HEK293 (cell line): ENCODE measurements at regions not wholly inside any gene's neighbourhood (a gene's known extent, or its start where the extent isn't known, plus 50 kb on each side); places are given as distances from the start of the nearest gene placed in this dataset.
A peak's percentile ranks its signal among the peaks of the same experiment; 100 is the strongest.

Source experiments
- CTCF ChIA-PET: fragments of 350-600 bp; formaldehyde crosslinking; extraction: SDS; loops from one replicate; lab custom pipeline; 2021; ENCODE audit warnings: antibody characterized with exemption; lab: Yijun Ruan, JAX
- POLR2A ChIA-PET: fragments of 300-600 bp; formaldehyde crosslinking; extraction: SDS; loops from one replicate; lab custom pipeline; 2020; ENCODE audit warnings: antibody characterized with exemption, inconsistent platforms; lab: Yijun Ruan, JAX
- H3K27ac ChIP-seq: fragments of 200-500 bp; sonication (Bioruptor generic); 2 replicates; pipeline ENCODE4 v1.5.1; 2014; ENCODE audit warnings: low read depth, low read length, control low read depth, inconsistent platforms; ENCODE audit errors: extremely low read depth
- H3K36me3 ChIP-seq, 2 experiments: fragments of 200-500 bp in 1 of 2; sonication (Bioruptor generic) in 1 of 2; 1 replicate in 1 of 2; 2 replicates in 1 of 2; pipeline ENCODE4 v1.5.1; 2014 to 2017; ENCODE audit warnings: inconsistent platforms in 2 of 2, low read length in 2 of 2; ENCODE audit not compliant: control insufficient read depth in 2 of 2, insufficient read depth in 1 of 2
- H3K4me1 ChIP-seq: fragments of 200-500 bp; sonication (Bioruptor generic); 2 replicates; pipeline ENCODE4 v1.5.1; 2014; ENCODE audit warnings: mild to moderate bottlenecking, low read length, inconsistent platforms; ENCODE audit not compliant: control insufficient read depth, insufficient read depth
- H3K4me3 ChIP-seq: 2 replicates; pipeline ENCODE4 v1.5.1; 2011; ENCODE audit warnings: low read depth, mild to moderate bottlenecking, control low read depth, low read length, moderate library complexity
- H3K9me3 ChIP-seq: fragments of 200-500 bp; sonication (Bioruptor generic); 2 replicates; pipeline ENCODE4 v1.5.1; 2014; ENCODE audit warnings: low read depth, low read length, inconsistent platforms; ENCODE audit not compliant: control insufficient read depth, insufficient read depth
- BCL11B ChIP-seq: fragments of 450-650 bp; formaldehyde crosslinking; IDR thresholded peaks from 2 replicates; pipeline ENCODE4 v1.5.1; 2016; ENCODE audit warnings: low read depth, missing biosample characterization, missing genetic modification characterization
- GLIS2 ChIP-seq: fragments of 450-650 bp; formaldehyde crosslinking; IDR thresholded peaks from 2 replicates; pipeline ENCODE4 v1.5.1; 2016; ENCODE audit warnings: missing biosample characterization, missing genetic modification characterization
- KLF8 ChIP-seq: fragments of 450-650 bp; formaldehyde crosslinking; IDR thresholded peaks from 2 replicates; pipeline ENCODE4 v1.5.1; 2016; ENCODE audit warnings: missing biosample characterization, missing genetic modification characterization
- MEIS1 ChIP-seq: sonication (generic); formaldehyde crosslinking; IDR thresholded peaks from 2 replicates; pipeline ENCODE4 v1.8.1; 2022; ENCODE audit warnings: missing genetic modification reagents, mild to moderate bottlenecking, borderline replicate concordance
- PRDM1 ChIP-seq: fragments of 450-650 bp; formaldehyde crosslinking; IDR thresholded peaks from 2 replicates; pipeline ENCODE4; 2016; ENCODE audit warnings: missing biosample characterization, missing genetic modification characterization
- SCRT1 ChIP-seq: fragments of 450-650 bp; formaldehyde crosslinking; IDR thresholded peaks from 2 replicates; pipeline ENCODE4 v1.5.1; 2016; ENCODE audit warnings: missing biosample characterization, missing genetic modification characterization, borderline replicate concordance
- ZBTB48 ChIP-seq: fragments of 450-650 bp; formaldehyde crosslinking; IDR thresholded peaks from 2 replicates; pipeline ENCODE4 v1.5.1; 2016; ENCODE audit warnings: missing biosample characterization, missing genetic modification characterization
- ZNF121 ChIP-seq: fragments of 450-650 bp; formaldehyde crosslinking; IDR thresholded peaks from 2 replicates; pipeline ENCODE4 v1.5.1; 2016; ENCODE audit warnings: missing biosample characterization, missing genetic modification characterization
- ZNF146 ChIP-seq: fragments of 450-650 bp; formaldehyde crosslinking; IDR thresholded peaks from 2 replicates; pipeline ENCODE4 v1.5.1; 2016; ENCODE audit warnings: missing biosample characterization, missing genetic modification characterization
- ZNF169 ChIP-seq: fragments of 450-650 bp; formaldehyde crosslinking; IDR thresholded peaks from 2 replicates; pipeline ENCODE4 v1.5.1; 2016; ENCODE audit warnings: missing biosample characterization, missing genetic modification characterization
- ZNF223 ChIP-seq: fragments of 450-650 bp; formaldehyde crosslinking; IDR thresholded peaks from 2 replicates; pipeline ENCODE4 v1.5.1; 2016; ENCODE audit warnings: missing biosample characterization, missing genetic modification characterization
- ZNF239 ChIP-seq: fragments of 450-650 bp; formaldehyde crosslinking; IDR thresholded peaks from 2 replicates; pipeline ENCODE4 v1.5.1; 2016; ENCODE audit warnings: missing biosample characterization, missing genetic modification characterization
- ZNF248 ChIP-seq: fragments of 450-650 bp; formaldehyde crosslinking; IDR thresholded peaks from 2 replicates; pipeline ENCODE4 v1.5.1; 2017; ENCODE audit warnings: missing biosample characterization, missing genetic modification characterization
- ZNF404 ChIP-seq: fragments of 450-650 bp; formaldehyde crosslinking; IDR thresholded peaks from 2 replicates; pipeline ENCODE4 v1.5.1; 2017; ENCODE audit warnings: missing biosample characterization, missing genetic modification characterization
- ZNF501 ChIP-seq: fragments of 450-650 bp; formaldehyde crosslinking; IDR thresholded peaks from 2 replicates; pipeline ENCODE4 v1.5.1; 2016; ENCODE audit warnings: missing biosample characterization, missing genetic modification characterization
- ZNF558 ChIP-seq: fragments of 450-650 bp; formaldehyde crosslinking; IDR thresholded peaks from 2 replicates; pipeline ENCODE4 v1.5.1; 2016; ENCODE audit warnings: missing biosample characterization, missing genetic modification characterization
- ZNF561 ChIP-seq: fragments of 450-650 bp; IDR thresholded peaks from 2 replicates; pipeline ENCODE4 v1.5.1; 2018; ENCODE audit warnings: missing biosample characterization, missing genetic modification characterization, borderline replicate concordance
- ZNF580 ChIP-seq: fragments of 450-650 bp; formaldehyde crosslinking; IDR thresholded peaks from 2 replicates; pipeline ENCODE4 v1.5.1; 2016; ENCODE audit warnings: missing biosample characterization, missing genetic modification characterization
- ZNF610 ChIP-seq: fragments of 450-650 bp; formaldehyde crosslinking; IDR thresholded peaks from 2 replicates; pipeline ENCODE4 v1.5.1; 2016; ENCODE audit warnings: missing biosample characterization, missing genetic modification characterization, borderline replicate concordance
- ZNF624 ChIP-seq: fragments of 450-650 bp; formaldehyde crosslinking; IDR thresholded peaks from 2 replicates; pipeline ENCODE4 v1.5.1; 2017; ENCODE audit warnings: missing biosample characterization, missing genetic modification characterization
- ZNF639 ChIP-seq: fragments of 450-650 bp; formaldehyde crosslinking; IDR thresholded peaks from 2 replicates; pipeline ENCODE4 v1.5.1; 2016; ENCODE audit warnings: missing biosample characterization, missing genetic modification characterization
- TF ChIP-seq, protein P1 (sequence below): fragments of 450-650 bp; formaldehyde crosslinking; IDR thresholded peaks from 2 replicates; pipeline ENCODE4 v1.5.1; 2016; ENCODE audit warnings: missing biosample characterization, missing genetic modification characterization

DNA sequence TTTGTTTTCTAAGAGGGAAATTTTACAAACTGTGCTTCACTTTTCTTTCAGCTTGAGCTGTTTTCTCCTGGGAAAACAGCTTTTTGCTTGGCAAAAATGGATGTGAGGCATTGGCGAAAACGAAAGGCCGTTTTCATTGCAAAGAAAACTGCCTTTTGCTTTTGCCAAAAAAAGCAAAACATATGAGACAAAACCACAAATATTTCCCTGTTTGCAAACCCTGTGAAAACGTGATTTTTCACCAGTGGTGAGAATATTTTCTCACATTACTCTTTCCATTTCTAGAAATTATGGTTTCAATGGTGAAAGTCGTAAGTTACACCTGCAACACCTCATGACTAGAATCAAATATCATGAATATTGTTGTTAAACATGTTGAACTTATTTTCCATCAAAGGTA lies 74.0 kb upstream of the ZBTB18 start:
- H3K9me3 ChIP-seq = no peaks in the 10 kb centered on the region
- TF ChIP-seq ZNF624 (tag by site-specific recombination) (no peak), PRDM1 (tag by site-specific recombination) (peak; percentile 91)
- H3K36me3 ChIP-seq = no peaks in the 10 kb centered on the region
- H3K4me1 ChIP-seq = no peaks in the 10 kb centered on the region
- POLR2A ChIA-PET = no interaction called here
- no peak overlapping the region for H3K4me3 ChIP-seq
- CTCF ChIA-PET = interaction anchor here (0.6 kb wide), 1 partner anchor 405 kb away, joined by 3 read pairs; no protein-coding TSS in a partner anchor
- no peak overlapping the region for H3K27ac ChIP-seq

DNA sequence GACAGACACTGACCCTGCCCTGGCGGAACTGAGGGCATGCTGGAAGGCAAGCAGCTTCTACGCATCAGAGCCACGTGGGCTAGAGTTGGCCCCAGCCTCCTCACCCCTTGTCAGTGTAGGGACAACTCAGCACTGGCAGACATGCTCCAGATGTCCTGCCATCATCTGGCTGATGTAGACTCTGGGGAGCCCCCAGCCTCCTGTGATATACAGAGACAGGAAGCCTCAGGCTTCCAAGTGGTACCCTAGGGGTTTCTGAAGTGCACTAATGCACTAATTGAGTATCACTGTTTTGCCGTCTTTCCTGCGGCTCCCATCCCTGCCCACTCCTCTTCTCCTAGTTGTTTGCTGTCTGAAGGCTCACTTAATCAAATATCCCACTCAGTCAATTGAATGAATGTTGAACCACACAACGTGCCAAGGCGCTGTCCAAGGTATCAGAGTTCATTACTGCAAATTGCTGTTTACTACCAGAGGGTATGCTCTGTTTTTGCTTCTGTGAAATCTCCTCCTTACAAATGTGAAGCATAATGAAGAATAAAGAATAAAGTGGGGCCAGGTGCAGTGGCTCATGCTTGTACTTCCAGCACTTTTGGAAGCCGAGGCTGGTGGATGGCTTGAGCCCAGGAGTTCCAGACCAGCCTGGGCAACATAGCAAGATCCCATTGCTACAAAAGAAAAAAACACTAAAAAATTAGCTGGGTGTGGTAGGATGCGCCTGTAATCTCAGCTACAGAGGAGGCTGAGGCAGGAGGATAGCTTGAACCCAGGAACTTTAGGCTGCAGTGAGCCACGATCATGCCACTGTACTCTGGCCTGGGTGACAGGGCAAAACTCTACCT lies 76.4 kb upstream of the ZBTB18 start:
- Histone ChIP-seq H3K9me3 (no peaks in the 10 kb centered on the region), H3K36me3 (no peaks in the 10 kb centered on the region), H3K27ac (no peak overlapping the region), H3K4me1 (no peaks in the 10 kb centered on the region), H3K4me3 (no peak overlapping the region)
- ChIA-PET CTCF (interaction anchor here (0.6 to 0.8 kb wide), 2 partner anchors 268 to 299 kb away, joined by 4 to 5 read pairs; no protein-coding TSS in a partner anchor), POLR2A (no interaction called here)
- TF ChIP-seq, protein P1, sequence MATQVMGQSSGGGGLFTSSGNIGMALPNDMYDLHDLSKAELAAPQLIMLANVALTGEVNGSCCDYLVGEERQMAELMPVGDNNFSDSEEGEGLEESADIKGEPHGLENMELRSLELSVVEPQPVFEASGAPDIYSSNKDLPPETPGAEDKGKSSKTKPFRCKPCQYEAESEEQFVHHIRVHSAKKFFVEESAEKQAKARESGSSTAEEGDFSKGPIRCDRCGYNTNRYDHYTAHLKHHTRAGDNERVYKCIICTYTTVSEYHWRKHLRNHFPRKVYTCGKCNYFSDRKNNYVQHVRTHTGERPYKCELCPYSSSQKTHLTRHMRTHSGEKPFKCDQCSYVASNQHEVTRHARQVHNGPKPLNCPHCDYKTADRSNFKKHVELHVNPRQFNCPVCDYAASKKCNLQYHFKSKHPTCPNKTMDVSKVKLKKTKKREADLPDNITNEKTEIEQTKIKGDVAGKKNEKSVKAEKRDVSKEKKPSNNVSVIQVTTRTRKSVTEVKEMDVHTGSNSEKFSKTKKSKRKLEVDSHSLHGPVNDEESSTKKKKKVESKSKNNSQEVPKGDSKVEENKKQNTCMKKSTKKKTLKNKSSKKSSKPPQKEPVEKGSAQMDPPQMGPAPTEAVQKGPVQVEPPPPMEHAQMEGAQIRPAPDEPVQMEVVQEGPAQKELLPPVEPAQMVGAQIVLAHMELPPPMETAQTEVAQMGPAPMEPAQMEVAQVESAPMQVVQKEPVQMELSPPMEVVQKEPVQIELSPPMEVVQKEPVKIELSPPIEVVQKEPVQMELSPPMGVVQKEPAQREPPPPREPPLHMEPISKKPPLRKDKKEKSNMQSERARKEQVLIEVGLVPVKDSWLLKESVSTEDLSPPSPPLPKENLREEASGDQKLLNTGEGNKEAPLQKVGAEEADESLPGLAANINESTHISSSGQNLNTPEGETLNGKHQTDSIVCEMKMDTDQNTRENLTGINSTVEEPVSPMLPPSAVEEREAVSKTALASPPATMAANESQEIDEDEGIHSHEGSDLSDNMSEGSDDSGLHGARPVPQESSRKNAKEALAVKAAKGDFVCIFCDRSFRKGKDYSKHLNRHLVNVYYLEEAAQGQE = peak; percentile 98
- no peak for TF ChIP-seq MEIS1 (CRISPR knock-in tag)

DNA sequence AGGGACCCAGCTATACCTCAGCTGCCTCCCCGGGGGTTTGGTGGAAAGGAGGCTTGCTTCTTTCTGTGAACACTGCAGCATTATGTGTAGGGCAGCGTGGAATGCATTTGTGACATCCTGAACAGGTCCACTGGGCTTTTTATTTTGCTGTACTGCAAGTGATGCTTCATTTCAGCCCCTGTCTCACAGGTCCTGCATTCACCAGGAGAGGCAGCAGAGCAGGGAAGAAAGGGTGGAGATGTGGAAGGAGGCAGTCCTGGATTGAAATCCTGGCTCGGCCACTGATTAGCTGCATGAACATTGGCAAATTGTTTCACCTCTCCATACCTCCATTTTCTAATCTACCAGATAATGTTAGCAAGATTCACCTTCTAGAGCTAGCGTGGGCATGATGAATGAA lies 77.9 kb upstream of the ZBTB18 start:
- H3K9me3 ChIP-seq = no peaks in the 10 kb centered on the region
- H3K36me3 ChIP-seq = no peaks in the 10 kb centered on the region
- no peak overlapping the region for H3K27ac ChIP-seq
- no peak for TF ChIP-seq ZBTB48
- no peak for TF ChIP-seq KLF8 (tag by site-specific recombination)
- TF ChIP-seq ZNF561 = no peak
- TF ChIP-seq ZNF121 (tag by site-specific recombination) = no peak
- TF ChIP-seq ZNF501 (tag by site-specific recombination) = no peak
- no peak for TF ChIP-seq ZNF404 (tag by site-specific recombination)
- no peak for TF ChIP-seq ZNF248 (tag by site-specific recombination)
- TF ChIP-seq BCL11B (tag by site-specific recombination) = no peak
- TF ChIP-seq ZNF223 (tag by site-specific recombination) = no peak
- TF ChIP-seq ZNF580 = no peak
- TF ChIP-seq ZNF146 (tag by site-specific recombination) = no peak
- TF ChIP-seq ZNF639 (tag by site-specific recombination) = no peak
- no peak for TF ChIP-seq SCRT1 (tag by site-specific recombination)
- TF ChIP-seq ZNF169 = no peak
- TF ChIP-seq ZNF239 = no peak
- no peak for TF ChIP-seq ZNF558 (tag by site-specific recombination)
- no peak for TF ChIP-seq ZNF610 (tag by site-specific recombination)
- TF ChIP-seq GLIS2 (tag by site-specific recombination) = no peak
- POLR2A ChIA-PET = no interaction called here
- CTCF ChIA-PET = interaction anchor here (1.2 kb wide), 1 partner anchor 17 kb away, joined by 4 read pairs; no protein-coding TSS in a partner anchor
- no peaks in the 10 kb centered on the region for H3K4me1 ChIP-seq
- no peak overlapping the region for H3K4me3 ChIP-seq
